B cell (primary cell): ENCODE measurements at regions not wholly inside any gene's neighbourhood (a gene's known extent, or its start where the extent isn't known, plus 50 kb on each side); places are given as distances from the start of the nearest gene placed in this dataset.

Source experiments
- ATAC-seq: fragments of 200-7000 bp; cut with Tn5 transposase; one replicate; pipeline ENCODE4 v1.10.0; 2021; ENCODE audit warnings: low read depth, mild to moderate bottlenecking, moderate number of reproducible peaks, moderate library complexity
- CTCF ChIA-PET: fragments of 350-600 bp; sonication (Branson Sonifier 250); formaldehyde crosslinking; loops from one replicate; lab custom pipeline; 2021; ENCODE audit warnings: antibody characterized with exemption, inconsistent platforms; lab: Charles Lee
- POLR2A ChIA-PET: fragments of 350-600 bp; sonication (Branson Sonifier 250); formaldehyde crosslinking; loops from one replicate; lab custom pipeline; 2021; ENCODE audit warnings: antibody characterized with exemption; lab: Charles Lee
- DNase-seq: peaks from one replicate; pipeline ENCODE4 v3.0.0; 2013
- H2AFZ ChIP-seq: 2 replicates; pipeline ENCODE4 v1.6.1; 2012; ENCODE audit warnings: mild to moderate bottlenecking, low read depth, low read length; ENCODE audit not compliant: insufficient read depth, poor library complexity, severe bottlenecking
- H3K27ac ChIP-seq, 2 donors: 1 replicate in 1 of 2; 2 replicates in 1 of 2; pipeline ENCODE4 v1.5.1; 2012 to 2013; ENCODE audit warnings: low read length in 2 of 2, mild to moderate bottlenecking in 2 of 2, moderate library complexity in 1 of 2
- H3K27me3 ChIP-seq, 4 experiments: fragments of 200-600 bp in 1 of 4; sonication (generic) in 1 of 4; replicated peaks in 1 of 4; 1 replicate in 2 of 4; 2 replicates in 2 of 4; pipeline versions ENCODE4 v1.6.1 to v1.7.0; 2013 to 2016; ENCODE audit warnings: low read length in 3 of 4, mild to moderate bottlenecking in 2 of 4, mixed read lengths in 1 of 4, moderate library complexity in 1 of 4; ENCODE audit not compliant: insufficient read depth in 4 of 4, control insufficient read depth in 3 of 4; ENCODE audit errors: control extremely low read depth in 1 of 4
- H3K36me3 ChIP-seq, 2 experiments: replicated peaks in 1 of 2; 1 replicate in 1 of 2; 2 replicates in 1 of 2; pipeline versions ENCODE4 v1.6.1 to v1.7.1; 2013; ENCODE audit warnings: low read length in 1 of 2; ENCODE audit not compliant: insufficient read depth in 2 of 2, control insufficient read depth in 1 of 2; ENCODE audit errors: control extremely low read depth in 1 of 2, extremely low read depth in 1 of 2
- H3K4me1 ChIP-seq, 2 donors: fragments of 200-600 bp in 1 of 2; sonication (generic) in 1 of 2; 1 replicate in 1 of 2; 2 replicates in 1 of 2; pipeline versions ENCODE4 v1.5.1 to v1.6.1; 2013 to 2017; ENCODE audit warnings: low read length in 2 of 2; ENCODE audit not compliant: control insufficient read depth in 2 of 2, insufficient read depth in 2 of 2
- H3K4me2 ChIP-seq: replicated peaks from 2 replicates; pipeline ENCODE3; 2012; ENCODE audit warnings: mild to moderate bottlenecking, low read depth, low read length; ENCODE audit not compliant: poor library complexity, severe bottlenecking
- H3K4me3 ChIP-seq, 5 experiments: fragments of 200-600 bp in 1 of 5; sonication (generic) in 1 of 5; 1 replicate in 3 of 5; 2 replicates in 2 of 5; pipeline versions ENCODE4 v1.5.1 to v1.7.0; 2011 to 2016; ENCODE audit warnings: low read length in 4 of 5, mild to moderate bottlenecking in 4 of 5, low read depth in 2 of 5, control low read depth in 1 of 5, moderate library complexity in 1 of 5; ENCODE audit not compliant: insufficient read depth in 1 of 5; ENCODE audit errors: control extremely low read depth in 1 of 5, extremely low read depth in 1 of 5
- H3K79me2 ChIP-seq: fragments of 200-600 bp; sonication (generic); one replicate; pipeline ENCODE4 v1.6.0; 2016; ENCODE audit warnings: low read length; ENCODE audit not compliant: control insufficient read depth, insufficient read depth
- H3K9ac ChIP-seq: fragments of 200-600 bp; sonication (generic); 2 replicates; pipeline ENCODE4 v1.6.1; 2017; ENCODE audit warnings: mild to moderate bottlenecking, low read length, moderate library complexity
- H3K9me3 ChIP-seq, 3 donors: one replicate each; pipeline versions ENCODE4 v1.6.1 to v1.7.1; 2013; ENCODE audit warnings: low read length in 2 of 3; ENCODE audit not compliant: control insufficient read depth in 2 of 3, insufficient read depth in 1 of 3; ENCODE audit errors: control extremely low read depth in 1 of 3
- H4K20me1 ChIP-seq: 2 replicates; pipeline ENCODE4 v1.6.0; 2012; ENCODE audit warnings: mild to moderate bottlenecking, low read length; ENCODE audit not compliant: insufficient read depth, control insufficient read depth, poor library complexity, severe bottlenecking
- H3K27ac Mint-ChIP-seq: one replicate; pipeline ENCODE4 v1.8.0; 2021; ENCODE audit warnings: mixed read lengths
- H3K27me3 Mint-ChIP-seq: one replicate; pipeline ENCODE4 v1.8.0; 2021; ENCODE audit warnings: mixed read lengths
- H3K4me1 Mint-ChIP-seq: one replicate; pipeline ENCODE4 v1.8.0; 2021; ENCODE audit warnings: mixed read lengths
- H3K4me3 Mint-ChIP-seq: one replicate; pipeline ENCODE4 v1.8.0; 2021; ENCODE audit warnings: mixed read lengths
- H3K9me3 Mint-ChIP-seq: one replicate; pipeline ENCODE4 v1.8.0; 2022; ENCODE audit warnings: mixed read lengths; ENCODE audit not compliant: insufficient read depth
- EZH2 ChIP-seq: IDR thresholded peaks from 2 replicates; pipeline ENCODE4 v1.6.1; 2012; ENCODE audit warnings: borderline replicate concordance, low read depth, mild to moderate bottlenecking, moderate library complexity, low read length; ENCODE audit not compliant: insufficient read depth, poor library complexity, severe bottlenecking
- WGBS: methylation state at CpG from one replicate; pipeline ENCODE4 v1.1.5; 2013; ENCODE audit warnings: missing lambda C conversion rate; ENCODE audit not compliant: insufficient coverage; 5-methylcytosine and 5-hydroxymethylcytosine counted together
- intact Hi-C: fragments of 100-400 bp; cut with micrococcal nuclease; formaldehyde crosslinking; loops from one replicate; pipeline ENCODE4 v1.10.0; 2022
- TF ChIP-seq, protein P1 (sequence below): fragments of 200-600 bp; IDR thresholded peaks from one replicate; pipeline ENCODE4 v1.8.0; 2022; ENCODE audit warnings: antibody characterized with exemption, mild to moderate bottlenecking

DNA sequence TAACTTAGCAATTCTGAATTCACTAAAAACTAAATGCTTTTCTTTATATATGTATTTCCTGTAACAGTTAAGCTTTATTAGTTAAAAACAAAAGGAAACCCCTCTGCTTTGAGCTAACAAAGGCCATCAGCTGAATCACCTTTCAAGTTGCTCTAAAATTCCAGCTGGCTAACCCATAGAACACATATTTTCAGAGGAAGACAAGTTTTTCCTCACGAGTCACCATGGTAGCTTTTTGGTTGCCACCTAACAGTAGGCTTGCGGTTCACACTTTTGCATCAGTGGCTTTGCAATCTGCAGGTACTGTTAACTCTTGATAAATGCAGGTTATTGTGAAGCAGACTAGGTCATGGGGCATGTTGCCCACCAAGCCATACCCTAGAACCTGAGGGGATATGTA is 57.6 kb upstream of the IRX5 start:
- no peaks in the 10 kb centered on the region for H4K20me1 ChIP-seq
- H3K9me3 Mint-ChIP-seq, result peaks cover 3% of the 10 kb centered on the region
- DNase-seq (no peak), ATAC-seq (no peak)
- no peak overlapping the region for H3K4me3 ChIP-seq
- 80% methylated on average over 1 of the region's 2 CpGs for WGBS
- H3K27ac ChIP-seq, result no peak overlapping the region
- H3K27me3 ChIP-seq, result no peaks in the 10 kb centered on the region
- H3K9ac ChIP-seq, result no peak overlapping the region
- intact Hi-C loops, result no loop called here
- no peaks in the 10 kb centered on the region for H3K79me2 ChIP-seq
- no peak overlapping the region for H2AFZ ChIP-seq
- H3K4me3 Mint-ChIP-seq, result no peak overlapping the region
- H3K4me1 ChIP-seq, result no peaks in the 10 kb centered on the region
- no peaks in the 10 kb centered on the region for H3K9me3 ChIP-seq
- H3K27me3 Mint-ChIP-seq, result peaks cover 6% of the 10 kb centered on the region
- H3K27ac Mint-ChIP-seq, result no peak overlapping the region
- H3K4me1 Mint-ChIP-seq, result no peaks in the 10 kb centered on the region
- no peak overlapping the region for H3K4me2 ChIP-seq
- TF ChIP-seq, protein P1, sequence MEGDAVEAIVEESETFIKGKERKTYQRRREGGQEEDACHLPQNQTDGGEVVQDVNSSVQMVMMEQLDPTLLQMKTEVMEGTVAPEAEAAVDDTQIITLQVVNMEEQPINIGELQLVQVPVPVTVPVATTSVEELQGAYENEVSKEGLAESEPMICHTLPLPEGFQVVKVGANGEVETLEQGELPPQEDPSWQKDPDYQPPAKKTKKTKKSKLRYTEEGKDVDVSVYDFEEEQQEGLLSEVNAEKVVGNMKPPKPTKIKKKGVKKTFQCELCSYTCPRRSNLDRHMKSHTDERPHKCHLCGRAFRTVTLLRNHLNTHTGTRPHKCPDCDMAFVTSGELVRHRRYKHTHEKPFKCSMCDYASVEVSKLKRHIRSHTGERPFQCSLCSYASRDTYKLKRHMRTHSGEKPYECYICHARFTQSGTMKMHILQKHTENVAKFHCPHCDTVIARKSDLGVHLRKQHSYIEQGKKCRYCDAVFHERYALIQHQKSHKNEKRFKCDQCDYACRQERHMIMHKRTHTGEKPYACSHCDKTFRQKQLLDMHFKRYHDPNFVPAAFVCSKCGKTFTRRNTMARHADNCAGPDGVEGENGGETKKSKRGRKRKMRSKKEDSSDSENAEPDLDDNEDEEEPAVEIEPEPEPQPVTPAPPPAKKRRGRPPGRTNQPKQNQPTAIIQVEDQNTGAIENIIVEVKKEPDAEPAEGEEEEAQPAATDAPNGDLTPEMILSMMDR, result no peak
- no peak for TF ChIP-seq EZH2
- POLR2A ChIA-PET, result no interaction called here
- no peaks in the 10 kb centered on the region for H3K36me3 ChIP-seq
- CTCF ChIA-PET, result no interaction called here

DNA sequence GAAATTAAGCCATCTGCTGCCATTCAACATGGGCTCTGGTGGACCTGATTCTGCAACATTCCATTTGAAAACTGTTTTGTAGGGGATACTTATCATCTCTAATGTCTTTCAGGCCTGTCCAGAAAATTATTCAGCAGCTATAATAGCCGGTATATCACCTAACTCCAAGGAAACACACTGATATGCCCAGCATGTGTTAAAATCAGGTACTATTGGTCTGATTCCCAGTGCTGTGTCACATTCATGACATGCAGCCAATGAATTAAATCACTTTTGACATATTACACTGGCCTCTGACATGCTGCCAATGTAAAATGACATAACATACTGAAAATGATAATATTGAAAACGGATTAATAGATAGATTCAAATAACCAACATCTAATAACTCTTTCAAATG is 60.5 kb upstream of the IRX5 start:
- no peaks in the 10 kb centered on the region for H3K36me3 ChIP-seq
- no peaks in the 10 kb centered on the region for H3K79me2 ChIP-seq
- no peak overlapping the region for H3K27ac ChIP-seq
- POLR2A ChIA-PET, result no interaction called here
- H3K27me3 Mint-ChIP-seq, result no peaks in the 10 kb centered on the region
- no peaks in the 10 kb centered on the region for H3K4me1 Mint-ChIP-seq
- no peaks in the 10 kb centered on the region for H3K4me1 ChIP-seq
- CTCF ChIA-PET, result no interaction called here
- no peaks in the 10 kb centered on the region for H3K9me3 Mint-ChIP-seq
- no peaks in the 10 kb centered on the region for H4K20me1 ChIP-seq
- H3K9ac ChIP-seq, result no peak overlapping the region
- DNase-seq, result no peak
- peaks cover 0 to 5% (median 0%) of the 10 kb centered on the region in 3 donors for H3K9me3 ChIP-seq
- no peak for ATAC-seq
- no peaks in the 10 kb centered on the region for H3K27me3 ChIP-seq
- H3K27ac Mint-ChIP-seq, result no peak overlapping the region
- WGBS, result 67% methylated on average over 1 of the region's 2 CpGs
- no peak overlapping the region for H2AFZ ChIP-seq
- no peak overlapping the region for H3K4me3 ChIP-seq
- no peak overlapping the region for H3K4me3 Mint-ChIP-seq
- no peak for TF ChIP-seq EZH2
- TF ChIP-seq, protein P1, result no peak
- intact Hi-C loops, result no loop called here
- H3K4me2 ChIP-seq, result no peak overlapping the region
